ENCODE measurements at regions not wholly inside any gene's neighbourhood (a gene's known extent, or its start where the extent isn't known, plus 50 kb on each side); places are given as distances from the start of the nearest gene placed in this dataset.

DNA sequence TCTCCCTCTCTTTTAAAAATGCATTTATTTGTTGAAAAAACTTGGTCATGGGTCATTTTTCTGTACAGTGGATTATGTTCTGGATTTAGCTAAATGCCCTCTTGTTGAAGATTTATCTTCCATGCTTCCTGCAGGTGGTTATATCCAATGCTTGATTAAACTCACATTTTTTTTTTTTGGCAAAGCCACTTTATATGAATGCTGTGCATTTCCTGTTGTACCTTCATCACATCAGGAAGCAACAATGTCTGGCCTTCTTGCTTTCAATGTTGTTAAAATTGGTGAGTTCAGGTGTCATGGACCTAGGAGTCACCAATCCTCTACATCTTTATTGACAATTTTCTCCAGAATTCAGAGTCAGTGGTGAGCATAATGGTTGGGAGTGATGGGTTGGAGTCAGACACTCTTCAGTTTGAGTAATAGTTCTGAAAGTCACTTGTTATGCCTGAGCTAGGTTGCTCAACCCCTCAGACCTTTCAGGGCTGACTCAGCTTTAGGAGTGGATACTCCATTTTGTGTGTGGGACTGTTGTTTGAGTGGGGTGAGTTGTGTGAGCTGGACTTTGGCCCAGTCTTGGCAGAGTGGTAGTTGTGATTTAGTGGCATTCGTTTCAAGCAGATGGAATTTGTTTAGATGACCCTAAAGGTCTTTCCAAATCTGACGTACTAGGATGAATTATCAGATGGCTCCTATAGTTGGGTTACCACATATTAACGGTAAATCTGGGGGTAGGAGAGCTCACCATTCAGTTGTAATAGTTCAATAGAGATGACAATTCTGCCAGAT lies 213.5 kb upstream of the ZNF32 start:
- peaks cover 8 to 14% of the 10 kb centered on the region in 2 donors for H3K27me3 Mint-ChIP-seq (ENCODE audit: low read depth in 2 of 2)
- Histone ChIP-seq H3K9me3 (ENCODE audit: control insufficient read depth, insufficient read depth, low read length) (no peaks in the 10 kb centered on the region), H3K4me1 (ENCODE audit: control insufficient read depth, insufficient read depth, low read length) (no peaks in the 10 kb centered on the region), H3K27ac (ENCODE audit: low read length) (no peak overlapping the region), H3K36me3 (ENCODE audit: control insufficient read depth, insufficient read depth, low read length) (no peaks in the 10 kb centered on the region), H3K4me3 (ENCODE audit: low read length) (no peak overlapping the region), H3K27me3 (ENCODE audit: control insufficient read depth, insufficient read depth, low read length) (no peaks in the 10 kb centered on the region)
- intact Hi-C loops (cut with micrococcal nuclease), result no loop called here
- WGBS (ENCODE audit: insufficient coverage), result 88% methylated on average over 3 of the region's 3 CpGs
- ATAC-seq (no peak), DNase-seq (no peak)
- no peak for TF ChIP-seq CTCF (IDR thresholded peaks at IDR 0.05)
- no peaks in the 10 kb centered on the region for H3K4me1 Mint-ChIP-seq
- no peak overlapping the region for H3K4me3 Mint-ChIP-seq
- no peaks in the 10 kb centered on the region for H3K36me3 Mint-ChIP-seq
- no peak overlapping the region for H3K27ac Mint-ChIP-seq
- H3K9me3 Mint-ChIP-seq, result no peaks in the 10 kb centered on the region

DNA sequence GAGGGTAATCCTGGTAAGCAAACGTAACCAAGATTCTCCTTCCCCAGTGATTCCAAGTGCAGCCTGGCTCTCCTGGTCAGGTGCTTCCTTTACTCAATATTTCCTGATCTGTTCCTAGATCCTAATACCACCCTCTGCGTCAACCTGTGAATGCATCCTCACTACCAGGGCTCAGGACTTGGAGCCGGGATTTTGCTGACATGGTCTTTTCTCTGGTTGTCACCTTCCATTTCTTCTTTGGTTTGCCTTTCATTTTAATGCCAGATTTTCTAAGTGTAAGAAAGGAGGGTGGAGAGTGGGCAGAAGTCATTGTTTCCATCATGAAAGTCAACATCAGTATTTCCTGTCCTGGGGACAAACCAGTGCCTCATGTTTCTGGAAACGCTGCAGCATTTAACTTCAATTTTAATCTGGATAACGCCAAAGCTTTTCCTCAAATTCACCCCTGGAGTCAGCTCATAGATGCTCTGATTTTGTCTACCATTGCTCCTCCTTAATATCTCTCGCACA lies 210.4 kb upstream of the ZNF32 start:
- Mint-ChIP-seq H3K9me3 (no peaks in the 10 kb centered on the region), H3K27ac (no peak overlapping the region), H3K36me3 (no peaks in the 10 kb centered on the region), H3K4me1 (no peaks in the 10 kb centered on the region), H3K27me3 (ENCODE audit: low read depth in 2 of 2) (no peaks in the 10 kb centered on the region), H3K4me3 (no peak overlapping the region)
- Histone ChIP-seq H3K27me3 (ENCODE audit: control insufficient read depth, insufficient read depth, low read length) (no peaks in the 10 kb centered on the region), H3K4me3 (ENCODE audit: low read length) (no peak overlapping the region), H3K9me3 (ENCODE audit: control insufficient read depth, insufficient read depth, low read length) (no peaks in the 10 kb centered on the region), H3K36me3 (ENCODE audit: control insufficient read depth, insufficient read depth, low read length) (no peaks in the 10 kb centered on the region), H3K4me1 (ENCODE audit: control insufficient read depth, insufficient read depth, low read length) (no peaks in the 10 kb centered on the region), H3K27ac (ENCODE audit: low read length) (no peak overlapping the region)
- WGBS (ENCODE audit: insufficient coverage), result 92% methylated on average over 6 of the region's 6 CpGs
- ATAC-seq (no peak), DNase-seq (no peak)
- TF ChIP-seq CTCF (IDR thresholded peaks at IDR 0.05), result no peak
- intact Hi-C loops (cut with micrococcal nuclease), result no loop called here

- Mint-ChIP-seq H3K27me3 (ENCODE audit: low read depth in 2 of 2) (peaks cover 0 to 2% of the 10 kb centered on the region in 2 donors), H3K4me1 (no peaks in the 10 kb centered on the region), H3K36me3 (no peaks in the 10 kb centered on the region), H3K27ac (no peak overlapping the region), H3K9me3 (no peaks in the 10 kb centered on the region), H3K4me3 (no peak overlapping the region)
- no peaks in the 10 kb centered on the region for H3K27me3 ChIP-seq (ENCODE audit: control insufficient read depth, insufficient read depth, low read length)
- WGBS (ENCODE audit: insufficient coverage), result 100% methylated on average over 2 of the region's 3 CpGs
- DNase-seq (no peak), ATAC-seq (no peak)
- H3K4me1 ChIP-seq (ENCODE audit: control insufficient read depth, insufficient read depth, low read length), result no peaks in the 10 kb centered on the region
- intact Hi-C loops (cut with micrococcal nuclease), result no loop called here
- no peak overlapping the region for H3K4me3 ChIP-seq (ENCODE audit: low read length)
- no peaks in the 10 kb centered on the region for H3K9me3 ChIP-seq (ENCODE audit: control insufficient read depth, insufficient read depth, low read length)
- H3K36me3 ChIP-seq (ENCODE audit: control insufficient read depth, insufficient read depth, low read length), result no peaks in the 10 kb centered on the region
- H3K27ac ChIP-seq (ENCODE audit: low read length), result no peak overlapping the region
- no peak for TF ChIP-seq CTCF (IDR thresholded peaks at IDR 0.05)
Observed at GRCh38 chr10:43857931-43858315, 209.2 kb upstream of the ZNF32 start.
